Trophoblast cell (in vitro differentiated cells and primary cell): ENCODE measurements at regions not wholly inside any gene's neighbourhood (a gene's known extent, or its start where the extent isn't known, plus 50 kb on each side); places are given as distances from the start of the nearest gene placed in this dataset.

Experiments used
- DNase-seq, 2 donors: peaks; one replicate each; pipeline ENCODE4 v3.0.0-alpha.2; 2016
- H2AFZ ChIP-seq: 2 replicates; pipeline ENCODE4 v1.6.1; 2013; ENCODE audit warnings: low read length, moderate library complexity, mild to moderate bottlenecking; ENCODE audit not compliant: insufficient read depth, poor library complexity
- H2AK5ac ChIP-seq: 2 replicates; pipeline ENCODE4 v1.6.1; 2013; ENCODE audit warnings: mild to moderate bottlenecking, low read length
- H2BK120ac ChIP-seq: 2 replicates; pipeline ENCODE4 v1.6.1; 2013; ENCODE audit warnings: low read length, mild to moderate bottlenecking, moderate library complexity; ENCODE audit not compliant: insufficient read depth, poor library complexity
- H2BK12ac ChIP-seq: 2 replicates; pipeline ENCODE4 v1.6.1; 2013; ENCODE audit warnings: mild to moderate bottlenecking, low read length, moderate library complexity
- H2BK5ac ChIP-seq: 2 replicates; pipeline ENCODE4 v1.6.1; 2013; ENCODE audit warnings: low read length, low read depth, moderate library complexity, mild to moderate bottlenecking; ENCODE audit not compliant: poor library complexity
- H3K14ac ChIP-seq: 2 replicates; pipeline ENCODE4 v1.6.1; 2013; ENCODE audit warnings: mild to moderate bottlenecking, low read length
- H3K18ac ChIP-seq: 2 replicates; pipeline ENCODE4 v1.6.1; 2013; ENCODE audit warnings: mild to moderate bottlenecking, low read length
- H3K23ac ChIP-seq: 2 replicates; pipeline ENCODE4 v1.6.1; 2013; ENCODE audit warnings: low read length
- H3K27ac ChIP-seq: 2 replicates; pipeline ENCODE4 v1.5.1; 2013; ENCODE audit warnings: low read depth, mild to moderate bottlenecking, inconsistent platforms, low read length, moderate library complexity
- H3K27me3 ChIP-seq: 2 replicates; pipeline ENCODE4 v1.6.1; 2013; ENCODE audit warnings: inconsistent platforms, mild to moderate bottlenecking, low read length, moderate library complexity; ENCODE audit not compliant: insufficient read depth
- H3K36me3 ChIP-seq, 2 experiments: 1 replicate in 1 of 2; 2 replicates in 1 of 2; pipeline ENCODE4 v1.6.1; 2013; ENCODE audit warnings: low read length in 2 of 2, mild to moderate bottlenecking in 2 of 2, moderate library complexity in 1 of 2; ENCODE audit not compliant: insufficient read depth in 2 of 2, control insufficient read depth in 1 of 2
- H3K4ac ChIP-seq: 2 replicates; pipeline ENCODE4 v1.6.1; 2013; ENCODE audit warnings: low read depth, mild to moderate bottlenecking, low read length, moderate library complexity
- H3K4me1 ChIP-seq, 2 experiments: 1 replicate in 1 of 2; 2 replicates in 1 of 2; pipeline ENCODE4 v1.6.1; 2013; ENCODE audit warnings: low read length in 2 of 2, mild to moderate bottlenecking in 2 of 2, moderate library complexity in 1 of 2; ENCODE audit not compliant: insufficient read depth in 2 of 2, control insufficient read depth in 1 of 2
- H3K4me2 ChIP-seq: 2 replicates; pipeline ENCODE4 v1.6.1; 2013; ENCODE audit warnings: inconsistent platforms, mild to moderate bottlenecking, low read length, moderate library complexity
- H3K4me3 ChIP-seq: 2 replicates; pipeline ENCODE4 v1.5.1; 2013; ENCODE audit warnings: mild to moderate bottlenecking, low read depth, low read length, inconsistent platforms
- H3K79me1 ChIP-seq: one replicate; pipeline ENCODE4 v1.6.1; 2013; ENCODE audit warnings: low read length
- H3K79me2 ChIP-seq: 2 replicates; pipeline ENCODE4 v1.6.1; 2013; ENCODE audit warnings: low read length, mild to moderate bottlenecking; ENCODE audit not compliant: control insufficient read depth, insufficient read depth, poor library complexity
- H3K9ac ChIP-seq: 2 replicates; pipeline ENCODE4 v1.6.1; 2013; ENCODE audit warnings: mild to moderate bottlenecking, low read length
- H3K9me3 ChIP-seq: 2 replicates; pipeline ENCODE4 v1.6.1; 2013; ENCODE audit warnings: low read depth, mild to moderate bottlenecking, control low read depth, inconsistent platforms, low read length; ENCODE audit not compliant: insufficient read depth
- H4K12ac ChIP-seq: 2 replicates; pipeline ENCODE4 v1.6.1; 2013; ENCODE audit warnings: low read depth, mild to moderate bottlenecking, low read length, moderate library complexity
- H4K8ac ChIP-seq: 2 replicates; pipeline ENCODE4 v1.6.1; 2013; ENCODE audit warnings: low read depth, mild to moderate bottlenecking, low read length, moderate library complexity
- H4K91ac ChIP-seq: one replicate; pipeline ENCODE4 v1.6.1; 2013; ENCODE audit warnings: low read depth, mild to moderate bottlenecking, low read length, moderate library complexity
- WGBS: extraction: QIAGEN DNeasy Blood & Tissue Kit; methylation state at CpG from one replicate; pipeline ENCODE4 v1.1.7; 2013; ENCODE audit warnings: missing lambda C conversion rate; ENCODE audit not compliant: insufficient read length, insufficient coverage; ENCODE audit errors: extremely low coverage; 5-methylcytosine and 5-hydroxymethylcytosine counted together

DNA sequence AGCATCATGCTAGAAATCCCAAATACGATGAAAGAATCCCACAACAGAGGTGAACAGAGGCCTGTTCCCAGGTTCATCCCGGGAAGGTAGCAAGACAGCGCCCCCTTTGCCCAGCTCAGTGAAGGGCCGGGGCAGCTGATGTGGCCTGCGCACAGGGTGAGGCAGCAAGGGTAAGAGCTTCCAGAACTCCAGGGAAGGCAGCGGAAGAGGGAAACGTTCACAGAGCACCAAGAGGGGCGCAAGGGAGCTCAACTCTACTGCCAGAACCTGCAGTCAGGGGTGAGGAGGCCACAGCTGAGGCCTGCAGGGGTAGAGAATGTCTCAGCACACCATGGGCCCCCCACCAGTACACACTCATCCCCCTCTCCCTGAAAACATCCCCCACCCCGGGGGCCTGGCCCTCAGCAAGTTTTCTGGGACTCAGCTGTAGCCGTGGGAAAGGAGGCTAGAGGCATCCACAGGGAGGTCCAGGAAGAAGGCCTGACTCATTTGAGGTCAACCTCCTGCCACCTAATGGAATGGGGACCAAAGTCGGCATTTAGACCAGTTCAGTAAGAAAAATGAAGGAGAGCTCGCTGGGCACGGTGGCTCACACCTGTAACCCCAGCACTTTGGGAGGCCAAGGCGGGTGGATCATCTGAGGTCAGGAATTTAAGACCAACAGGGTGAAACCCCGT, 95.6 kb upstream of the ASAP2 start:
- Histone ChIP-seq H3K9ac (no peak overlapping the region), H2BK12ac (no peak overlapping the region), H4K8ac (no peak overlapping the region), H2BK120ac (no peak overlapping the region), H3K18ac (no peak overlapping the region), H2AK5ac (no peak overlapping the region), H3K4me3 (no peak overlapping the region), H3K27me3 (no peaks in the 10 kb centered on the region), H3K4me1 (peaks cover 18 to 29% of the 10 kb centered on the region in 2 experiments), H3K9me3 (peaks cover 1% of the 10 kb centered on the region), H4K12ac (no peak overlapping the region), H2BK5ac (no peak overlapping the region), H3K14ac (no peak overlapping the region), H3K4ac (no peak overlapping the region), H4K91ac (no peak overlapping the region), H3K36me3 (no peaks in the 10 kb centered on the region), H3K79me1 (no peaks in the 10 kb centered on the region), H3K27ac (no peak overlapping the region), H3K4me2 (no peak overlapping the region), H3K79me2 (no peaks in the 10 kb centered on the region), H3K23ac (no peak overlapping the region), H2AFZ (no peak overlapping the region)
- WGBS: no CpG with 5 or more reads among the region's 15 CpGs
- DNase-seq: no peak

DNA sequence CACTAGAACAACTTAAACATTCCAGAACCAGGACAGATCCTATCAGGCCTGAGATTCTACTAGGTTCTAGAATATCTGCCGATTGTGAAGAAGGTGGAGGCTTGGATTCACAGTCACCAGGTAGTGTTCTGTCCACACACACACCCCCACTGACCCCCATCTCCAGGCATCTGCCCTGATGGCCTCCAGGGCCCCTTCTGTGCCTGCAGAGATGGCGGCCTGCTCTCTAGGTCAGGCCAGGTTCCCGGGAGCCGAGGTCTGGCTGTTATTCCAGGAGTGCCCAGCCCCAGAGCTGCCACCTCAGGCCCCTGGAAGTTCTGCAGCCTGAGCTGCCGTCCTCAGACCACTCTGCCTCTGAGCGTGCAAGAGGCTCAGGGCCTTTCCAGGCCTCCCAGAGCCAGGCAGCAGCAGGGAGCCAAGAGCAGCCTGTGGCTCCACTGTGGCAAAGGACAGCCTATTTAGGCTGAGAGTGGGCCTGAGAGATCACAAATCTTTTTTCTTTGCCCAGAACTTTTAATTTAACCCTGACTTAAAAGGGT, 96.2 kb upstream of the ASAP2 start:
- H4K91ac ChIP-seq: no peak overlapping the region
- no peak overlapping the region for H3K4me2 ChIP-seq
- H3K18ac ChIP-seq: no peak overlapping the region
- H2AFZ ChIP-seq: no peak overlapping the region
- no peak overlapping the region for H3K27ac ChIP-seq
- no CpG with 5 or more reads among the region's 6 CpGs for WGBS
- no peak overlapping the region for H3K14ac ChIP-seq
- no peak overlapping the region for H2BK5ac ChIP-seq
- no peak overlapping the region for H3K23ac ChIP-seq
- no peak for DNase-seq
- H3K9me3 ChIP-seq: peaks cover 1% of the 10 kb centered on the region
- H3K79me2 ChIP-seq: no peaks in the 10 kb centered on the region
- H3K4me1 ChIP-seq: peaks cover 18 to 29% of the 10 kb centered on the region in 2 experiments
- no peak overlapping the region for H4K12ac ChIP-seq
- H3K4me3 ChIP-seq: no peak overlapping the region
- H3K79me1 ChIP-seq: no peaks in the 10 kb centered on the region
- H2BK120ac ChIP-seq: no peak overlapping the region
- H4K8ac ChIP-seq: no peak overlapping the region
- no peak overlapping the region for H2AK5ac ChIP-seq
- H3K36me3 ChIP-seq: no peaks in the 10 kb centered on the region
- H3K9ac ChIP-seq: no peak overlapping the region
- H3K4ac ChIP-seq: no peak overlapping the region
- H3K27me3 ChIP-seq: no peaks in the 10 kb centered on the region
- H2BK12ac ChIP-seq: no peak overlapping the region

- H2BK12ac ChIP-seq: no peak overlapping the region
- no peak overlapping the region for H3K23ac ChIP-seq
- no peak overlapping the region for H3K9ac ChIP-seq
- no peaks in the 10 kb centered on the region for H3K27me3 ChIP-seq
- no peak overlapping the region for H3K4me2 ChIP-seq
- H2BK5ac ChIP-seq: no peak overlapping the region
- H4K91ac ChIP-seq: no peak overlapping the region
- no peak overlapping the region for H2AFZ ChIP-seq
- H4K8ac ChIP-seq: no peak overlapping the region
- no peaks in the 10 kb centered on the region for H3K79me1 ChIP-seq
- peaks cover 1% of the 10 kb centered on the region for H3K9me3 ChIP-seq
- H3K18ac ChIP-seq: no peak overlapping the region
- H3K79me2 ChIP-seq: no peaks in the 10 kb centered on the region
- WGBS: no CpG with 5 or more reads among the region's 11 CpGs
- H3K4me1 ChIP-seq: peaks cover 19 to 33% of the 10 kb centered on the region in 2 experiments
- H4K12ac ChIP-seq: no peak overlapping the region
- H3K4me3 ChIP-seq: no peak overlapping the region
- H2BK120ac ChIP-seq: no peak overlapping the region
- no peak overlapping the region for H3K27ac ChIP-seq
- H3K36me3 ChIP-seq: no peaks in the 10 kb centered on the region
- no peak overlapping the region for H2AK5ac ChIP-seq
- no peak for DNase-seq
- no peak overlapping the region for H3K14ac ChIP-seq
- no peak overlapping the region for H3K4ac ChIP-seq
Measured at GRCh38 chr2:9109871-9110270, 96.7 kb upstream of the ASAP2 start.

GRCh38 chr2:9108210-9108967, 98.2 kb upstream of the ASAP2 start:
- H3K27ac ChIP-seq: no peak overlapping the region
- H3K4ac ChIP-seq: no peak overlapping the region
- no peak overlapping the region for H4K8ac ChIP-seq
- H2AFZ ChIP-seq: no peak overlapping the region
- no peak for DNase-seq
- no peak overlapping the region for H3K23ac ChIP-seq
- H3K9me3 ChIP-seq: peaks cover 1% of the 10 kb centered on the region
- H3K79me2 ChIP-seq: no peaks in the 10 kb centered on the region
- H2AK5ac ChIP-seq: no peak overlapping the region
- peaks cover 2% of the 10 kb centered on the region for H3K79me1 ChIP-seq
- H2BK12ac ChIP-seq: no peak overlapping the region
- no peaks in the 10 kb centered on the region for H3K27me3 ChIP-seq
- H2BK5ac ChIP-seq: no peak overlapping the region
- no peak overlapping the region for H3K9ac ChIP-seq
- H3K4me1 ChIP-seq: peaks cover 26 to 43% of the 10 kb centered on the region in 2 experiments
- no peak overlapping the region for H4K91ac ChIP-seq
- no CpG with 5 or more reads among the region's 11 CpGs for WGBS
- no peak overlapping the region for H4K12ac ChIP-seq
- H3K14ac ChIP-seq: no peak overlapping the region
- no peak overlapping the region for H3K4me2 ChIP-seq
- H3K4me3 ChIP-seq: no peak overlapping the region
- H2BK120ac ChIP-seq: no peak overlapping the region
- H3K36me3 ChIP-seq: no peaks in the 10 kb centered on the region
- no peak overlapping the region for H3K18ac ChIP-seq
